LHCN-M2 (cell line): ENCODE measurements at regions not wholly inside any gene's neighbourhood (a gene's known extent, or its start where the extent isn't known, plus 50 kb on each side); places are given as distances from the start of the nearest gene placed in this dataset.

Experiments
- DNase-seq: peaks from one replicate; pipeline ENCODE4 v3.0.0-alpha.2; 2012; ENCODE audit warnings: low read depth

GRCh38 chr2:240297256-240298116 is 138.0 kb upstream of the GPC1 start:
- DNase-seq: no peak

- no peak for DNase-seq
Measured at GRCh38 chr2:240298117-240298790, 137.2 kb upstream of the GPC1 start.

- no peak for DNase-seq
Measured at GRCh38 chr2:240298803-240299709, 136.4 kb upstream of the GPC1 start.

GRCh38 chr2:240299710-240300068 is 135.8 kb upstream of the GPC1 start:
- no peak for DNase-seq

GRCh38 chr2:240300261-240300821 is 135.1 kb upstream of the GPC1 start:
- no peak for DNase-seq

- no peak for DNase-seq
Measured at GRCh38 chr2:240300840-240301239, 134.6 kb upstream of the GPC1 start.

- DNase-seq: no peak
Measured at GRCh38 chr2:240301256-240301795, 134.1 kb upstream of the GPC1 start.

- DNase-seq: no peak
Measured at GRCh38 chr2:240302041-240302440, 133.4 kb upstream of the GPC1 start.

GRCh38 chr2:240302933-240303595 is 132.4 kb upstream of the GPC1 start:
- no peak for DNase-seq

GRCh38 chr2:240303896-240304745 is 131.3 kb upstream of the GPC1 start:
- DNase-seq: no peak

- no peak for DNase-seq
Measured at GRCh38 chr2:240304746-240305161, 130.7 kb upstream of the GPC1 start.

GRCh38 chr2:240305369-240305962 is 130.0 kb upstream of the GPC1 start:
- DNase-seq: no peak

- DNase-seq: no peak
Measured at GRCh38 chr2:240306185-240306584, 129.3 kb upstream of the GPC1 start.

- DNase-seq: no peak
Measured at GRCh38 chr2:240308111-240308651, 127.3 kb upstream of the GPC1 start.

- DNase-seq: no peak
Measured at GRCh38 chr2:240309214-240309613, 126.2 kb upstream of the GPC1 start.

- DNase-seq: no peak
Measured at GRCh38 chr2:240310201-240310600, 125.3 kb upstream of the GPC1 start.

GRCh38 chr2:240310645-240311044 is 124.8 kb upstream of the GPC1 start:
- no peak for DNase-seq

GRCh38 chr2:240311821-240312220 is 123.6 kb upstream of the GPC1 start:
- no peak for DNase-seq

GRCh38 chr2:240319221-240319854 is 116.1 kb upstream of the GPC1 start:
- no peak for DNase-seq
